Endothelial cell of umbilical vein (primary cell): ENCODE measurements at regions not wholly inside any gene's neighbourhood (a gene's known extent, or its start where the extent isn't known, plus 50 kb on each side); places are given as distances from the start of the nearest gene placed in this dataset.

Source experiments
- BruUV-seq: library from RNA; stranded (reverse); fragments of 400-500 nt; replicated peaks from 2 replicates; lab custom pipeline; 2021; lab: Mats Ljungman, UMichigan
- CTCF ChIA-PET: fragments of 300-600, 350-600 bp; sonication (Branson Sonifier 250); formaldehyde crosslinking; loops from one replicate; lab custom pipeline; 2021; ENCODE audit warnings: antibody characterized with exemption, inconsistent platforms; lab: Charles Lee
- POLR2A ChIA-PET: fragments of 300-600, 350-600 bp; sonication (Branson Sonifier 250); formaldehyde crosslinking; loops from one replicate; lab custom pipeline; 2021; ENCODE audit warnings: antibody characterized with exemption, inconsistent platforms; lab: Charles Lee
- DNase-seq: peaks from one replicate; pipeline ENCODE4 v3.0.0-alpha.2; 2011; ENCODE audit warnings: low read depth, low spot score
- FAIRE-seq: peaks from 2 replicates; lab custom pipeline; 2011; peaks lifted over from hg19 to GRCh38; lab: Jason Lieb, UNC
- H2AFZ ChIP-seq: 2 replicates; pipeline ENCODE4 v1.6.0; 2012; ENCODE audit warnings: low read depth, low read length, control low read depth, inconsistent platforms
- H3K27ac ChIP-seq: 2 replicates; pipeline ENCODE4 v1.5.1; 2011; ENCODE audit warnings: low read depth, mild to moderate bottlenecking, control low read depth, low read length, moderate library complexity; ENCODE audit not compliant: insufficient read depth
- H3K27me3 ChIP-seq, 2 experiments: 2 replicates each; pipeline versions ENCODE4 v1.6.0 to v1.6.1; 2011; ENCODE audit warnings: low read length in 2 of 2, mixed read lengths in 1 of 2; ENCODE audit not compliant: control insufficient read depth in 2 of 2, insufficient read depth in 2 of 2
- H3K36me3 ChIP-seq, 2 experiments: 2 replicates in 1 of 2; 3 replicates in 1 of 2; pipeline ENCODE4 v1.5.1; 2011; ENCODE audit warnings: low read length in 2 of 2, mild to moderate bottlenecking in 1 of 2, moderate library complexity in 1 of 2; ENCODE audit not compliant: control insufficient read depth in 2 of 2, insufficient read depth in 2 of 2; ENCODE audit errors: extremely low read depth in 1 of 2
- H3K4me1 ChIP-seq: 3 replicates; pipeline ENCODE4 v1.5.1; 2011; ENCODE audit warnings: mild to moderate bottlenecking, low read length; ENCODE audit not compliant: control insufficient read depth, insufficient read depth; ENCODE audit errors: extremely low read depth
- H3K4me2 ChIP-seq: 2 replicates; pipeline ENCODE4 v1.6.1; 2011; ENCODE audit warnings: low read length, control low read depth, mixed read lengths; ENCODE audit not compliant: insufficient read depth
- H3K4me3 ChIP-seq, 3 experiments: fragments of 200-600 bp in 1 of 3; sonication (generic), shearing (Covaris generic) in 1 of 3; replicated peaks in 1 of 3; 2 replicates each; pipeline ENCODE4 v1.5.1; 2011 to 2016; ENCODE audit warnings: control low read depth in 3 of 3, low read length in 3 of 3, mild to moderate bottlenecking in 2 of 3, inconsistent platforms in 1 of 3, low read depth in 1 of 3, moderate library complexity in 1 of 3; ENCODE audit not compliant: insufficient read depth in 1 of 3
- H3K79me2 ChIP-seq: 2 replicates; pipeline ENCODE4 v1.6.0; 2012; ENCODE audit warnings: low read length, inconsistent platforms; ENCODE audit not compliant: control insufficient read depth, insufficient read depth
- H3K9ac ChIP-seq: replicated peaks from 2 replicates; pipeline ENCODE3; 2011; ENCODE audit warnings: low read length, control low read depth; ENCODE audit not compliant: insufficient read depth; ENCODE audit errors: extremely low read depth
- H3K9me1 ChIP-seq: replicated peaks from 3 replicates; pipeline ENCODE4 v1.6.0; 2011; ENCODE audit warnings: mild to moderate bottlenecking, low read length; ENCODE audit not compliant: control insufficient read depth, insufficient read depth; ENCODE audit errors: extremely low read depth
- H3K9me3 ChIP-seq: replicated peaks from 2 replicates; pipeline ENCODE4 v1.5.1; 2012; ENCODE audit warnings: low read length, inconsistent platforms; ENCODE audit not compliant: control insufficient read depth, insufficient read depth
- H4K20me1 ChIP-seq: replicated peaks from 2 replicates; pipeline ENCODE3; 2011; ENCODE audit warnings: mild to moderate bottlenecking, low read length; ENCODE audit not compliant: control insufficient read depth, insufficient read depth; ENCODE audit errors: extremely low read depth
- CTCF ChIP-seq, 2 donors: IDR thresholded peaks; 1 replicate in 1 of 2; 2 replicates in 1 of 2; pipeline ENCODE4 v1.5.1; 2011; ENCODE audit warnings: low read length in 2 of 2, mild to moderate bottlenecking in 2 of 2, moderate library complexity in 2 of 2, control low read depth in 1 of 2, inconsistent platforms in 1 of 2, low read depth in 1 of 2; ENCODE audit not compliant: insufficient read depth in 1 of 2; ENCODE audit errors: extremely low read depth in 1 of 2
- EZH2 ChIP-seq: IDR thresholded peaks from 2 replicates; pipeline ENCODE4 v1.6.1; 2012; ENCODE audit warnings: borderline replicate concordance, low read depth, mild to moderate bottlenecking, moderate library complexity, low read length, inconsistent platforms; ENCODE audit not compliant: severe bottlenecking
- FOS ChIP-seq: IDR thresholded peaks from 2 replicates; pipeline ENCODE4 v1.6.1; 2011; ENCODE audit warnings: mild to moderate bottlenecking, low read length, moderate library complexity, borderline replicate concordance; ENCODE audit not compliant: insufficient read depth
- GATA2 ChIP-seq: IDR thresholded peaks from 2 replicates; pipeline ENCODE4 v1.7.0; 2011; ENCODE audit warnings: low read depth, mild to moderate bottlenecking, moderate library complexity, mixed read lengths, low read length; ENCODE audit not compliant: insufficient read length, insufficient read depth
- JUN ChIP-seq: IDR thresholded peaks from 2 replicates; pipeline ENCODE4 v1.6.1; 2011; ENCODE audit warnings: borderline replicate concordance, low read depth; ENCODE audit not compliant: insufficient read length, insufficient read depth
- MAX ChIP-seq: IDR thresholded peaks from 2 replicates; pipeline ENCODE4 v1.6.1; 2011; ENCODE audit not compliant: insufficient read depth, insufficient read length
- MYC ChIP-seq: IDR thresholded peaks from one replicate; pipeline ENCODE4 v1.6.1; 2011; ENCODE audit warnings: mild to moderate bottlenecking, low read depth, low read length
- POLR2A ChIP-seq: IDR thresholded peaks from 2 replicates; pipeline ENCODE4 v1.6.1; 2012; ENCODE audit warnings: low read depth, mild to moderate bottlenecking, control low read depth, low read length
- POLR2AphosphoS5 ChIP-seq: IDR thresholded peaks from 2 replicates; pipeline ENCODE4 v1.6.1; 2012; ENCODE audit warnings: low read depth, mild to moderate bottlenecking, control low read depth, low read length, moderate library complexity; ENCODE audit not compliant: insufficient read depth
- dilution Hi-C: fragments of 300-500 bp; cut with MboI; formaldehyde crosslinking; loops from one replicate; pipeline ENCODE4 v1.15.0; 2019; ENCODE audit warnings: low sequenced_read_pairs; ENCODE audit not compliant: extremely low pct_ligation_motif_present
- intact Hi-C: fragments of 100-400 bp; cut with micrococcal nuclease; formaldehyde crosslinking; loops from one replicate; pipeline ENCODE4 v1.10.0; 2022

- Histone ChIP-seq H3K4me1 (no peaks in the 10 kb centered on the region), H3K27ac (no peak overlapping the region), H3K79me2 (no peaks in the 10 kb centered on the region), H3K4me2 (no peak overlapping the region), H3K27me3 (no peaks in the 10 kb centered on the region), H3K9ac (no peak overlapping the region), H3K9me1 (no peaks in the 10 kb centered on the region), H3K36me3 (no peaks in the 10 kb centered on the region), H3K9me3 (no peaks in the 10 kb centered on the region), H3K4me3 (no peak overlapping the region), H4K20me1 (no peaks in the 10 kb centered on the region), H2AFZ (no peak overlapping the region)
- intact Hi-C loops, result loop anchor here (5.0 kb wide), 4 partner anchors 136 to 1261 kb away; no protein-coding TSS in a partner anchor
- dilution Hi-C loops, result no loop called here
- FAIRE-seq, result no peak
- CTCF ChIA-PET, result interaction anchor here (0.8 to 4.6 kb wide), 23 partner anchors 9 to 1330 kb away, joined by 3 to 74 read pairs (median 10); no protein-coding TSS in a partner anchor
- BruUV-seq, result no TSS peak
- POLR2A ChIA-PET, result no interaction called here
- TF ChIP-seq MAX (no peak), GATA2 (no peak), EZH2 (no peak), FOS (no peak), MYC (no peak), POLR2AphosphoS5 (no peak), POLR2A (no peak), JUN (no peak), CTCF (IDR thresholded peaks at IDR 0.05; ENCODE audit: extremely low read depth in 1 of 2, insufficient read depth in 1 of 2, low read depth in 1 of 2, low read length in 2 of 2) (no peak)
- no peak for DNase-seq
Measured at GRCh38 chr3:148078658-148079057, 619.0 kb upstream of the AGTR1 start.
